Parathyroid adenoma (tissue), 2 donors: ENCODE measurements at regions not wholly inside any gene's neighbourhood (a gene's known extent, or its start where the extent isn't known, plus 50 kb on each side); places are given as distances from the start of the nearest gene placed in this dataset.

ENCODE experiments used
- H2AFZ ChIP-seq: fragments of 300-600 bp; sonication (generic); one replicate; pipeline ENCODE4 v1.7.0; 2017; ENCODE audit warnings: antibody characterized with exemption, mild to moderate bottlenecking
- H3K27ac ChIP-seq: fragments of 300-600 bp; sonication (generic); one replicate; pipeline ENCODE4 v1.7.0; 2017
- H3K27me3 ChIP-seq: fragments of 300-600 bp; sonication (generic); one replicate; pipeline ENCODE4 v1.7.0; 2017; ENCODE audit warnings: low read length; ENCODE audit not compliant: control insufficient read depth, insufficient read depth
- H3K36me3 ChIP-seq: fragments of 300-600 bp; sonication (generic); one replicate; pipeline ENCODE4 v1.7.0; 2017; ENCODE audit warnings: low read length; ENCODE audit not compliant: control insufficient read depth, insufficient read depth
- H3K4me1 ChIP-seq: fragments of 300-600 bp; sonication (generic); one replicate; pipeline ENCODE4 v1.7.0; 2017; ENCODE audit warnings: control low read depth
- H3K4me2 ChIP-seq: fragments of 300-600 bp; sonication (generic); one replicate; pipeline ENCODE4 v1.7.0; 2017; ENCODE audit warnings: low read length
- H3K4me3 ChIP-seq: fragments of 300-600 bp; sonication (generic); one replicate; pipeline ENCODE4 v1.7.0; 2017; ENCODE audit warnings: low read depth, low read length
- H3K79me2 ChIP-seq: fragments of 300-600 bp; sonication (generic); one replicate; pipeline ENCODE4 v1.7.0; 2017; ENCODE audit warnings: control low read depth
- H3K9ac ChIP-seq: fragments of 300-600 bp; sonication (generic); one replicate; pipeline ENCODE4 v1.7.0; 2017; ENCODE audit warnings: mild to moderate bottlenecking
- H3K9me3 ChIP-seq: fragments of 300-600 bp; sonication (generic); one replicate; pipeline ENCODE4 v1.7.0; 2017; ENCODE audit warnings: low read length; ENCODE audit not compliant: control insufficient read depth
- CTCF ChIP-seq: fragments of 300-600 bp; sonication (generic); IDR thresholded peaks from one replicate; pipeline ENCODE4 v1.7.0; 2017; ENCODE audit warnings: antibody characterized with exemption, mild to moderate bottlenecking
- donor health status: primary hyperparathyroidism.

- TF ChIP-seq CTCF = no peak
- Histone ChIP-seq H3K9me3 (no peaks in the 10 kb centered on the region), H3K4me1 (no peaks in the 10 kb centered on the region), H3K27ac (no peak overlapping the region), H3K79me2 (no peaks in the 10 kb centered on the region), H2AFZ (no peak overlapping the region), H3K4me3 (no peak overlapping the region), H3K4me2 (no peak overlapping the region), H3K36me3 (no peaks in the 10 kb centered on the region), H3K9ac (no peak overlapping the region), H3K27me3 (no peaks in the 10 kb centered on the region)
Observed at GRCh38 chr1:79478728-79479373, 472.3 kb upstream of the ADGRL4 start.

- H3K9ac ChIP-seq = no peak overlapping the region
- no peak overlapping the region for H3K4me2 ChIP-seq
- H3K9me3 ChIP-seq = no peaks in the 10 kb centered on the region
- no peaks in the 10 kb centered on the region for H3K4me1 ChIP-seq
- no peak overlapping the region for H2AFZ ChIP-seq
- TF ChIP-seq CTCF = no peak
- no peak overlapping the region for H3K27ac ChIP-seq
- no peaks in the 10 kb centered on the region for H3K36me3 ChIP-seq
- H3K4me3 ChIP-seq = no peak overlapping the region
- H3K27me3 ChIP-seq = no peaks in the 10 kb centered on the region
- no peaks in the 10 kb centered on the region for H3K79me2 ChIP-seq
Observed at GRCh38 chr1:79478160-79478559, 471.6 kb upstream of the ADGRL4 start.

GRCh38 chr1:79472067-79472656 lies 465.6 kb upstream of the ADGRL4 start:
- Histone ChIP-seq H3K27ac (no peak overlapping the region), H3K27me3 (no peaks in the 10 kb centered on the region), H3K4me2 (no peak overlapping the region), H3K4me1 (no peaks in the 10 kb centered on the region), H3K4me3 (no peak overlapping the region), H3K36me3 (no peaks in the 10 kb centered on the region), H2AFZ (no peak overlapping the region), H3K79me2 (no peaks in the 10 kb centered on the region), H3K9ac (no peak overlapping the region), H3K9me3 (no peaks in the 10 kb centered on the region)
- TF ChIP-seq CTCF = no peak

GRCh38 chr1:79469139-79469538 lies 462.6 kb upstream of the ADGRL4 start:
- Histone ChIP-seq H3K36me3 (no peaks in the 10 kb centered on the region), H3K9ac (no peak overlapping the region), H3K4me2 (no peak overlapping the region), H3K4me1 (no peaks in the 10 kb centered on the region), H2AFZ (no peak overlapping the region), H3K27ac (no peak overlapping the region), H3K27me3 (no peaks in the 10 kb centered on the region), H3K4me3 (no peak overlapping the region), H3K9me3 (no peaks in the 10 kb centered on the region), H3K79me2 (no peaks in the 10 kb centered on the region)
- TF ChIP-seq CTCF = no peak
